IPS DF 19.7 (cell line): ENCODE measurements at regions not wholly inside any gene's neighbourhood (a gene's known extent, or its start where the extent isn't known, plus 50 kb on each side); places are given as distances from the start of the nearest gene placed in this dataset.

Source experiments
- DNase-seq: peaks from one replicate; pipeline ENCODE4 v3.0.0-alpha.2; 2013; ENCODE audit warnings: low read depth, low spot score

- DNase-seq: no peak
Measured at GRCh38 chr5:123785162-123786071, 273.4 kb downstream of the CSNK1G3 start.

- DNase-seq: no peak
Measured at GRCh38 chr5:123783421-123783820, 271.4 kb downstream of the CSNK1G3 start.

- no peak for DNase-seq
Measured at GRCh38 chr5:123778641-123779040, 266.7 kb downstream of the CSNK1G3 start.

GRCh38 chr5:123776761-123777160 is 264.8 kb downstream of the CSNK1G3 start:
- DNase-seq: no peak

- no peak for DNase-seq
Measured at GRCh38 chr5:123771715-123772114, 259.7 kb downstream of the CSNK1G3 start.

- no peak for DNase-seq
Measured at GRCh38 chr5:123763201-123763600, 251.2 kb downstream of the CSNK1G3 start.

GRCh38 chr5:123756816-123757215 is 244.8 kb downstream of the CSNK1G3 start:
- DNase-seq: no peak

- no peak for DNase-seq
Measured at GRCh38 chr5:123756318-123756665, 244.3 kb downstream of the CSNK1G3 start.

GRCh38 chr5:123755653-123756317 is 243.8 kb downstream of the CSNK1G3 start:
- no peak for DNase-seq

- DNase-seq: no peak
Measured at GRCh38 chr5:123754908-123755307, 242.9 kb downstream of the CSNK1G3 start.

GRCh38 chr5:123753937-123754891 is 242.2 kb downstream of the CSNK1G3 start:
- no peak for DNase-seq

- no peak for DNase-seq
Measured at GRCh38 chr5:123753180-123753936, 241.4 kb downstream of the CSNK1G3 start.

- DNase-seq: no peak
Measured at GRCh38 chr5:123752552-123753179, 240.7 kb downstream of the CSNK1G3 start.

- DNase-seq: no peak
Measured at GRCh38 chr5:123751670-123752069, 239.7 kb downstream of the CSNK1G3 start.

GRCh38 chr5:123748239-123748638 is 236.3 kb downstream of the CSNK1G3 start:
- DNase-seq: no peak

GRCh38 chr5:123746683-123747360 is 234.8 kb downstream of the CSNK1G3 start:
- DNase-seq: no peak

GRCh38 chr5:123743990-123744583 is 232.1 kb downstream of the CSNK1G3 start:
- no peak for DNase-seq

- no peak for DNase-seq
Measured at GRCh38 chr5:123735384-123735783, 223.4 kb downstream of the CSNK1G3 start.

GRCh38 chr5:123732257-123732656 is 220.3 kb downstream of the CSNK1G3 start:
- DNase-seq: no peak

GRCh38 chr5:123722451-123722850 is 210.5 kb downstream of the CSNK1G3 start:
- DNase-seq: no peak
